NOMO-1 treated with DMSO at 0.1 percent for 48 hours (cell line): ENCODE measurements at regions not wholly inside any gene's neighbourhood (a gene's known extent, or its start where the extent isn't known, plus 50 kb on each side); places are given as distances from the start of the nearest gene placed in this dataset.

ENCODE experiments used
- DNase-seq: peaks from one replicate; lab custom pipeline; 2025; ENCODE audit not compliant: unreplicated experiment; lab: John Stamatoyannopoulos, UW

GRCh38 chr6:22394691-22395090 lies 97.9 kb upstream of the PRL start:
- no peak for DNase-seq

- no peak for DNase-seq
Measured at GRCh38 chr6:22399693-22400092, 102.9 kb upstream of the PRL start.

GRCh38 chr6:22401206-22401605 lies 104.4 kb upstream of the PRL start:
- no peak for DNase-seq

- no peak for DNase-seq
Measured at GRCh38 chr6:22401932-22402331, 105.1 kb upstream of the PRL start.

- DNase-seq: no peak
Measured at GRCh38 chr6:22409486-22409885, 112.7 kb upstream of the PRL start.

- DNase-seq: no peak
Measured at GRCh38 chr6:22411376-22412105, 114.7 kb upstream of the PRL start.

GRCh38 chr6:22412994-22413393 lies 116.2 kb upstream of the PRL start:
- no peak for DNase-seq

- no peak for DNase-seq
Measured at GRCh38 chr6:22413681-22414311, 117.0 kb upstream of the PRL start.

- DNase-seq: no peak
Measured at GRCh38 chr6:22418714-22419113, 121.9 kb upstream of the PRL start.

- DNase-seq: no peak
Measured at GRCh38 chr6:22421198-22421597, 124.4 kb upstream of the PRL start.

GRCh38 chr6:22424196-22424595 lies 127.4 kb upstream of the PRL start:
- DNase-seq: no peak

- no peak for DNase-seq
Measured at GRCh38 chr6:22432060-22432459, 135.2 kb upstream of the PRL start.

- no peak for DNase-seq
Measured at GRCh38 chr6:22433745-22434144, 135.6 kb upstream of the HDGFL1 start.

- no peak for DNase-seq
Measured at GRCh38 chr6:22435151-22435550, 134.2 kb upstream of the HDGFL1 start.

GRCh38 chr6:22436134-22436533 lies 133.2 kb upstream of the HDGFL1 start:
- DNase-seq: no peak

- DNase-seq: no peak
Measured at GRCh38 chr6:22437665-22438064, 131.7 kb upstream of the HDGFL1 start.

GRCh38 chr6:22442826-22443225 lies 126.5 kb upstream of the HDGFL1 start:
- DNase-seq: no peak

GRCh38 chr6:22444330-22444729 lies 125.0 kb upstream of the HDGFL1 start:
- no peak for DNase-seq

- no peak for DNase-seq
Measured at GRCh38 chr6:22445946-22446345, 123.4 kb upstream of the HDGFL1 start.

GRCh38 chr6:22447249-22448196 lies 121.8 kb upstream of the HDGFL1 start:
- DNase-seq: no peak

GRCh38 chr6:22448291-22448711 lies 121.1 kb upstream of the HDGFL1 start:
- DNase-seq: no peak

GRCh38 chr6:22451962-22452361 lies 117.4 kb upstream of the HDGFL1 start:
- DNase-seq: no peak
